ENCODE measurements at regions not wholly inside any gene's neighbourhood (a gene's known extent, or its start where the extent isn't known, plus 50 kb on each side); places are given as distances from the start of the nearest gene placed in this dataset.

DNA sequence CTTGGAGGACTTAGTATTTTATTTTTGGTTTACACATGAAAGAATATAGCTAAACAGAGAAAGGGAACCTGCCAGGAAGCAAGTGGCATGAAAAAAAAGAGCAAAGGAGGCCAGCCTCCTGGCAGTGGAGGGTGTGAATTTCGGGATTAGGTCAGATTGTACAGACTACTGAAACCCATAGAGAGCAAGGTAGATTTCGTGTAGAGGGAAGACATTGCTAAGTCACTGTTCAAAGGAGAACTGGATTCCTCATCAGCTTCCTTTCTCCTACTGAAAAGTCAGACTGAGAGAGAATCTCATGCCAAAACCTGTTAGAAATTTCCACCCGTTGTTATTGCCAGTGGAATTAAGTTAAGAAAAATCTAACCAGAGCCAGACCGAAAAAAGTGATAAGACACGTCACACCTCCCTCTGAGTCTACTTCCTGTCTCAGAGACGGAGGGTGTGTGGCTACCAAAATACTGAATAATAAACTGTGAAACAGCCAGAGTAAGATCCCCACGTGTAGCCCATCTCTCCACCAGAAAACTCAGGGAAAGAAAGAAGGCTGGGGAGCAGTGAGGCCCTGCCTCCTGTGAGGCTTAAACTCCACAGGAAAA lies 118.8 kb downstream of the SKIDA1 start:
- POLR2A ChIA-PET = no interaction called here
- no peak overlapping the region for H3K4me3 Mint-ChIP-seq

GRCh38 chr10:21405981-21406380 lies 119.5 kb downstream of the SKIDA1 start:
- H3K36me3 Mint-ChIP-seq (ENCODE audit: low read depth) = no peaks in the 10 kb centered on the region
- intact Hi-C loops (cut with micrococcal nuclease) = no loop called here

More for the DNA sequence above, 118.8 kb downstream of the SKIDA1 start:
- CTCF ChIA-PET = no interaction called here
- Mint-ChIP-seq H3K9me3 (no peaks in the 10 kb centered on the region), H3K27me3 (no peaks in the 10 kb centered on the region), H3K27ac (peak overlapping the region; percentile 47), H3K36me3 (ENCODE audit: low read depth) (no peaks in the 10 kb centered on the region), H3K4me1 (ENCODE audit: low read depth) (peaks cover 12% of the 10 kb centered on the region)
- ATAC-seq (peak; percentile 83), DNase-seq (peak; percentile 13)
- intact Hi-C loops (cut with micrococcal nuclease) = no loop called here
- TF ChIP-seq, protein P1, sequence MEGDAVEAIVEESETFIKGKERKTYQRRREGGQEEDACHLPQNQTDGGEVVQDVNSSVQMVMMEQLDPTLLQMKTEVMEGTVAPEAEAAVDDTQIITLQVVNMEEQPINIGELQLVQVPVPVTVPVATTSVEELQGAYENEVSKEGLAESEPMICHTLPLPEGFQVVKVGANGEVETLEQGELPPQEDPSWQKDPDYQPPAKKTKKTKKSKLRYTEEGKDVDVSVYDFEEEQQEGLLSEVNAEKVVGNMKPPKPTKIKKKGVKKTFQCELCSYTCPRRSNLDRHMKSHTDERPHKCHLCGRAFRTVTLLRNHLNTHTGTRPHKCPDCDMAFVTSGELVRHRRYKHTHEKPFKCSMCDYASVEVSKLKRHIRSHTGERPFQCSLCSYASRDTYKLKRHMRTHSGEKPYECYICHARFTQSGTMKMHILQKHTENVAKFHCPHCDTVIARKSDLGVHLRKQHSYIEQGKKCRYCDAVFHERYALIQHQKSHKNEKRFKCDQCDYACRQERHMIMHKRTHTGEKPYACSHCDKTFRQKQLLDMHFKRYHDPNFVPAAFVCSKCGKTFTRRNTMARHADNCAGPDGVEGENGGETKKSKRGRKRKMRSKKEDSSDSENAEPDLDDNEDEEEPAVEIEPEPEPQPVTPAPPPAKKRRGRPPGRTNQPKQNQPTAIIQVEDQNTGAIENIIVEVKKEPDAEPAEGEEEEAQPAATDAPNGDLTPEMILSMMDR (IDR thresholded peaks at IDR 0.05) = no peak

DNA sequence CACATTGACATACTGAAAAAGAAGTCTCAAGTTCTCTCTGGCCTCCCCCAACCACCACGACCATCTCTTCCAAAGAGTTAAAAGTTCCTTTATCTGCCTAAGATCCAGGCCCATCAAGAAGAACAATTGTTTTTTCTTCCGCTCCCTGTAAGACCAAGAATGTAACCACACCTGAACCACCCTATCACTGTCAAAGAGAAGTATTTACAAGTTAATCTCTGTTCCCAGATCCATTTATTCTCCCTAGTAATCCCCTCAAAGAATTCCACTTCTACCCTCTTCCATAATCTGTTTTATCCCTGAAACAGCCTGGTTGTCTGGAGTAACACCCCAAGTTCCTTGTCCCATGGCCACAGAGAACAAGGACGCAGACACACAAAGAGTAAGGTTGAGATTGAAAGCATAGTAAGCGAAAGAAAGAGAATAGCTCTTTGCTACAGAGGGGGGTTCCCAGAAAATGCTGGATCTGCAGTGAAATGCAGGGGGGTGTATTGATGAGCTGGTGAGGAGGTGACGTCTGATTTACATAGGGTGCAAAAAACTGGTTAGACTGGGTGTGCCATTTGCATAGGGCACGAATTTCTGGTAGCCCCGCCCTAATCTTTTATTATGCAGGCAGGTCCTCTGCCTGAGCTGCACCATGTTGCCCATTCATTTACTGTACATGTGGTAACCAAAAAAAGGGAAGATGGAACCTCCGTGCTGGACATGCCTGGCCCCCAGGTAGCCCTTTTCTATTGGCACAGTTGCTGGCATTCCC lies 122.0 kb downstream of the SKIDA1 start:
- Mint-ChIP-seq H3K4me1 (ENCODE audit: low read depth) (peaks cover 12% of the 10 kb centered on the region), H3K27ac (no peak overlapping the region), H3K4me3 (no peak overlapping the region), H3K36me3 (ENCODE audit: low read depth) (no peaks in the 10 kb centered on the region), H3K27me3 (no peaks in the 10 kb centered on the region), H3K9me3 (no peaks in the 10 kb centered on the region)
- DNase-seq (no peak), ATAC-seq (no peak)
- TF ChIP-seq, protein P1 (IDR thresholded peaks at IDR 0.05) = no peak
- ChIA-PET POLR2A (interaction anchor here (0.6 to 1.3 kb wide), 2 partner anchors 12 to 626 kb away, joined by 3 to 4 read pairs; no protein-coding TSS in a partner anchor), CTCF (interaction anchor here (0.6 kb wide), 1 partner anchor 1065 kb away, joined by 3 read pairs; no protein-coding TSS in a partner anchor)
- intact Hi-C loops (cut with micrococcal nuclease) = no loop called here

More at GRCh38 chr10:21405981-21406380, 119.5 kb downstream of the SKIDA1 start:
- ATAC-seq (no peak), DNase-seq (no peak)
- ChIA-PET CTCF (no interaction called here), POLR2A (no interaction called here)
- Mint-ChIP-seq H3K4me1 (ENCODE audit: low read depth) (peaks cover 12% of the 10 kb centered on the region), H3K27me3 (no peaks in the 10 kb centered on the region), H3K9me3 (no peaks in the 10 kb centered on the region), H3K4me3 (no peak overlapping the region), H3K27ac (no peak overlapping the region)
- TF ChIP-seq, protein P1 (IDR thresholded peaks at IDR 0.05) = no peak

DNA sequence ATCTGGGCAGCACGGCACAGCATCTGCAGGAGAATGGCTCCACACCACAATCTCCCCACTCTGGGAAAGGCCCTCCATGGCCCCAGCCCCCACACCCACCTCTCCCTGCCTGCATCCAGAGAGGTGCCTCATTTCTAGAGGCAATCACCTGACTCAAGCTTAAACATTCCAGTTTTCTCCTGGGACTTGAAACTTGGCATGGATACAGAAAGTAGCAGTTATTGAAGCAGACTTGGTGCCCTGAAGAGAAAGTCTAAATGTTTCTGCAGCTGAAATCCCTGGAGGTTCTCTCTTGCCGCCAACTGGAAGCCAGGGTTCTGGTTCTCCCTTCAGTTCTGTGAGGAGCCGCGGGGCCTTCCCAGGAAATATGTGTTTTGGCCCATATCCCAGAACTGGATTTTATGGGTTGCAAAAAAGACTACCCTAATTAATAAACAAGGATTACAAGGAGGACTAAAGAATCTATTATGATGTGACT lies 122.8 kb downstream of the SKIDA1 start:
- ATAC-seq (no peak), DNase-seq (no peak)
- POLR2A ChIA-PET = no interaction called here
- CTCF ChIA-PET = no interaction called here
- peaks cover 12% of the 10 kb centered on the region for H3K4me1 Mint-ChIP-seq (ENCODE audit: low read depth)
- H3K27me3 Mint-ChIP-seq = no peaks in the 10 kb centered on the region
- no peaks in the 10 kb centered on the region for H3K36me3 Mint-ChIP-seq (ENCODE audit: low read depth)
- TF ChIP-seq, protein P1 (IDR thresholded peaks at IDR 0.05) = no peak
- no peaks in the 10 kb centered on the region for H3K9me3 Mint-ChIP-seq
- no peak overlapping the region for H3K27ac Mint-ChIP-seq
- intact Hi-C loops (cut with micrococcal nuclease) = no loop called here
- no peak overlapping the region for H3K4me3 Mint-ChIP-seq

- no peaks in the 10 kb centered on the region for H3K9me3 Mint-ChIP-seq
- no peak overlapping the region for H3K27ac Mint-ChIP-seq
- ChIA-PET POLR2A (no interaction called here), CTCF (no interaction called here)
- H3K27me3 Mint-ChIP-seq = no peaks in the 10 kb centered on the region
- DNase-seq = no peak
- TF ChIP-seq, protein P1 (IDR thresholded peaks at IDR 0.05) = no peak
- no peaks in the 10 kb centered on the region for H3K36me3 Mint-ChIP-seq (ENCODE audit: low read depth)
- intact Hi-C loops (cut with micrococcal nuclease) = no loop called here
- no peak overlapping the region for H3K4me3 Mint-ChIP-seq
- no peak for ATAC-seq
- H3K4me1 Mint-ChIP-seq (ENCODE audit: low read depth) = no peaks in the 10 kb centered on the region
Observed at GRCh38 chr10:21401196-21401595, 124.3 kb downstream of the SKIDA1 start.
